Activated T-helper 17 cell treated with anti-CD3 and anti-CD28 coated beads, Interleukin-2, amount 50 U/mL, for 72 hours (primary cell): ENCODE measurements at regions not wholly inside any gene's neighbourhood (a gene's known extent, or its start where the extent isn't known, plus 50 kb on each side); places are given as distances from the start of the nearest gene placed in this dataset.

Source experiments
- ATAC-seq: fragments of 150-1000 bp; cut with Tn5 transposase; replicated peaks from 2 replicates; pipeline ENCODE4 v1.10.0; 2021; ENCODE audit warnings: mild to moderate bottlenecking, moderate library complexity
- H3K27ac Mint-ChIP-seq: one replicate; pipeline ENCODE4 v1.8.0; 2022; ENCODE audit warnings: mixed read lengths
- H3K27me3 Mint-ChIP-seq: one replicate; pipeline ENCODE4 v1.8.0; 2022; ENCODE audit warnings: mixed read lengths
- H3K36me3 Mint-ChIP-seq: one replicate; pipeline ENCODE4 v1.8.0; 2022; ENCODE audit warnings: low read depth, mild to moderate bottlenecking, mixed read lengths
- H3K4me1 Mint-ChIP-seq: one replicate; pipeline ENCODE4 v1.8.0; 2022; ENCODE audit warnings: mixed read lengths
- H3K4me3 Mint-ChIP-seq: one replicate; pipeline ENCODE4 v1.8.0; 2022; ENCODE audit warnings: mild to moderate bottlenecking, mixed read lengths
- H3K9me3 Mint-ChIP-seq: one replicate; pipeline ENCODE4 v1.8.0; 2022; ENCODE audit warnings: mixed read lengths

DNA sequence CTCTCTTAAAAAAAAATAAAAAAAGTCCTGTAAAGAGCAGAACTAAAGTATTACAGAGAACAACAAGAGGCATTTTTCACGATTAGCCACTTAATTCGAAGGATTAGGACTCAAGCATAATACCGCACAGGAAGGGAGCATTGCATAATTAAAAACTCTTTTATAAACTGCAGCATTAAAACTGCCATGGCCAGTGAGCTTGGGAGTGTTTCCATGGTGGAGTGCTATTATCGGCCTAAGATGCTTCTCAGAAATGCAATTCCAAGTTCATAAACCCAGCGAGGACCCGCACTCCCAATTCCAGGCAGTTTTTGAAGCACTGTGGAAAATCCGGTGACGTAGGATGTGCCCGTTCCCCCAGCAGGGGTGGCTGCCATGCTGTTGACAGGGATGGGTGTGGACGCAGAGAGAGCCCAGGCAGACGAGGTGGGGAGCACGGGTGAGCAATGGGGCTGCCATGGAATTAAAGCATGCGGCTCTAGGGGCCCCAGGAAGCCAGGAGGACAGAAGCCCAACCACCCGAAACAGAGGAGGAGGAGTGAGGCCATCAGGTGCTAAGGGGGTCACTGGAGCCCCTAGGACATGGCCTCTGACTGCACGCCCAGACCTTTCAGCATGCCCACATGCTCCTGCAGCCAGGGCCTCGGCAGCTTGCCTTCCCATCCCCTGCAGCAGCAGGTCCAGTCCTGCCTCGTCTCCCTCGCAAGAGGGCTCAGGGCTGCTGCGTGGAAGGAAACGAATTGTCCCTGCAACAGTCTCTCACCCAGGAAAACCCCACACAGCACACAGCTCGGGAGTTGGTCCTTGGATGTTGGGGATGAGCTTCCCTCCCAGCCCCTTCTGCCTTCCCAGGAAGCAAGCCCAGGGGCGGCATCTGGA is 233.4 kb downstream of the NDUFA10 start:
- H3K27me3 Mint-ChIP-seq: no peaks in the 10 kb centered on the region
- H3K9me3 Mint-ChIP-seq: no peaks in the 10 kb centered on the region
- no peak overlapping the region for H3K27ac Mint-ChIP-seq

DNA sequence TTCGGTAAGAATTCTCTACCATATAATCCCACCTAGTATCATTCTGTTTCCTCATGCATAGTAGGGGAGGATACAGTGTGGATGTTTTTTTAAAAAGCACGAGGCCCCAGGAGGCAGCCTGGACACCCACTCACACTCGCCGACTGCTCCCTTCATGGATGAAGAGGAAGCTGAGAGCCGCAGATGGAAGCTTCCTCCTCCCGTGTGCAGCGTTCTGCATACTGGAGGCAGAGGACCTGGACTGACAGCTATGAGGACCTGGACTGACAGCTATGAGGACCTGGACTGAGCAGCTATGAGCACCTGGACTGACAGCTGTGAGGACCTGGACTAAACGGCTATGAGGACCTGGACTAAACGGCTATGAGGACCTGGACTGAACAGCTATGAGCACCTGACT is 234.4 kb downstream of the NDUFA10 start:
- H3K27me3 Mint-ChIP-seq: peaks cover 8% of the 10 kb centered on the region
- peaks cover 3% of the 10 kb centered on the region for H3K9me3 Mint-ChIP-seq
- no peak overlapping the region for H3K4me3 Mint-ChIP-seq
- H3K36me3 Mint-ChIP-seq: no peaks in the 10 kb centered on the region
- ATAC-seq: no peak
- no peak overlapping the region for H3K27ac Mint-ChIP-seq
- H3K4me1 Mint-ChIP-seq: no peaks in the 10 kb centered on the region

More for the DNA sequence above, 233.4 kb downstream of the NDUFA10 start:
- Mint-ChIP-seq H3K36me3 (no peaks in the 10 kb centered on the region), H3K4me1 (no peaks in the 10 kb centered on the region), H3K4me3 (no peak overlapping the region)
- ATAC-seq: no peak

DNA sequence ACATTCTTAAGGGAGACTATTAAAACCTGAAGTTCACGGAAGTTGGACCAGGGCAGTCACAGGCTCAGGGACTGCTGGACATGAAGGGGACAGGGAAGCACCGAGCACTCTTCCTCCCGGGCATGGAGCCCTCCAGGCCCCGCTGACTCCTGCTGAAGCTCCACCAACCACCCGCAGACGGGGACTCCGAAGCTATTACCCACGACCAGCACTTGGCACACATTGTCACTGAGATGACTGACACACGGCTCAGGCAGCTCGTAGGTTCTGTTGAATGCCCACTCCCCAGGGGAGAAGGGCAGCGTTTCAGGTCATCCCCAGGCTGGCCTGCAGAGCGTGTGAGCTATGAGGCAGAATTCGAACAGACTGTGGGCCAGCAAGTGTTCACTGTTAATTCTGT is 234.8 kb downstream of the NDUFA10 start:
- Mint-ChIP-seq H3K36me3 (no peaks in the 10 kb centered on the region), H3K4me3 (no peak overlapping the region), H3K4me1 (no peaks in the 10 kb centered on the region), H3K27me3 (peaks cover 9% of the 10 kb centered on the region), H3K9me3 (peaks cover 3% of the 10 kb centered on the region), H3K27ac (no peak overlapping the region)
- no peak for ATAC-seq

DNA sequence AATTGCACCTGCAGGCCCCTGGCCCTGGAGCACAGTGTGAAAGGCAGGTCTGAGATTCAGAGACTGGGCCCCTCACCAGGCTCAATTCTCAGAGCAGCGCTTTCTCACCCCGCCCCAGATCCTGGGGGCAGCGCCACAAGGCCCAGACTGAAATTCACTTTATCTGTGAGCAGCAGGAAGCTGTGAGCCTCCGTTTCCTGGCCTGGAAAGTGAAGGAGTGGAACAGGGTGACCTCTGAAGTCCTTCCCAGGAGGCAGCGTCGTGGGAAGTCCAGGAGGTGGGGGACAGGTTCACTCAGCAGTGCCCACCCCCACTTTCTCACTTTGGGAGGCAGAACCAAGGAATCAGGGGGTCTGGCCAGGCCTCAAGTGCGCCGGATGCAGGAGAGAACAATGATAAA is 235.4 kb downstream of the NDUFA10 start:
- Mint-ChIP-seq H3K27me3 (peaks cover 14% of the 10 kb centered on the region), H3K36me3 (no peaks in the 10 kb centered on the region), H3K9me3 (peaks cover 9% of the 10 kb centered on the region), H3K27ac (no peak overlapping the region), H3K4me3 (no peak overlapping the region), H3K4me1 (no peaks in the 10 kb centered on the region)
- ATAC-seq: no peak

DNA sequence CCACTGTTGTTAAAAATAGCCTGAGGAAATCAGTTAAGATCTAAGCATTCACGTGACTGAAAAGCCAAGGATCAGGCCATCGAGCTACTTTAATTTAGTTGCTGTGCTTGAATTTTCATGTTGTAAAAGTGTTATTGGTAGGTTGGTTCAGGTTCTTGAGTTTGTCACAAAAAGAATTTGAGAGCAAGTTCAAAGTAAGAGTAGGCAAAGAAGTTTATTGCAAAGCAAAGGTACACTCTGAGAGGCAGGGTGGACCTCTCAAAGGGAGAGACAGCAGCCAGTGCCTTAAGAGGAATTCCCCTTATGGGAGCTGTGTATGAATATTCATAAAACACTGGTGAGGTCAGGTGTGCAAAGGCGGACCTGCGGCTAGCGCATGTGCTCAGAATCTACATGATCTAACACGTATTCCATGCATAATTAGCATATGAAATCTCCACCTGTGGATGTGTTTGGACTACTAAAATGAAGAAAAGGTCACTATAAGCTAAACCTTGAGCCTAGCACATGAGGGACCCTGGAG is 236.5 kb downstream of the NDUFA10 start:
- H3K4me1 Mint-ChIP-seq: no peaks in the 10 kb centered on the region
- no peak overlapping the region for H3K27ac Mint-ChIP-seq
- peaks cover 10% of the 10 kb centered on the region for H3K9me3 Mint-ChIP-seq
- H3K4me3 Mint-ChIP-seq: no peak overlapping the region
- no peak for ATAC-seq
- H3K27me3 Mint-ChIP-seq: peaks cover 15% of the 10 kb centered on the region
- no peaks in the 10 kb centered on the region for H3K36me3 Mint-ChIP-seq

DNA sequence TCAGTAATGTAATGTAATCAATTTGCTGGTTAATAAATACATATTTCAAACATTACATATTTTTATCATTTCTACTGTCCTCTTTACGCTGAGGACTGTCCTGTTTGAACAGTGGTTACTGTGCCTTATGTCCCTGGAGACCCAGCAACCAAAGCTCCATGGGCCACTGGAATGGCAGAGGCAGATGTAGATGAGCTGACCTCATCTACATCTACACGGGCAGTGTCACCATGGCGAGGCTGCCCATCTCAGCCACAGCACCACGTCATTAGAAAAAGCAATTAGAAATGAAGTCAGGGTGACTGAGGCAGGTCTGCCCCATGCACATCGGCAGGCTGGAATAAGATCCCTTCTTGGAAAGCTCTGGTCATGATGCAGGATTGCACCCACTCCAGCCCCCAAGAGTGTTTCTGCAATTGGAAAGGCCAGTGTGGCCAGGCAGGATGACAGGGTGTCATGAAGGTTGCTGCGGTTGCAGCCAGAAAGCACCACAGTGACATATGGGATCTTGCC is 237.5 kb downstream of the NDUFA10 start:
- H3K27me3 Mint-ChIP-seq: peaks cover 15% of the 10 kb centered on the region
- peaks cover 10% of the 10 kb centered on the region for H3K9me3 Mint-ChIP-seq
- H3K4me1 Mint-ChIP-seq: no peaks in the 10 kb centered on the region
- no peak overlapping the region for H3K4me3 Mint-ChIP-seq
- ATAC-seq: no peak
- no peaks in the 10 kb centered on the region for H3K36me3 Mint-ChIP-seq
- H3K27ac Mint-ChIP-seq: no peak overlapping the region

DNA sequence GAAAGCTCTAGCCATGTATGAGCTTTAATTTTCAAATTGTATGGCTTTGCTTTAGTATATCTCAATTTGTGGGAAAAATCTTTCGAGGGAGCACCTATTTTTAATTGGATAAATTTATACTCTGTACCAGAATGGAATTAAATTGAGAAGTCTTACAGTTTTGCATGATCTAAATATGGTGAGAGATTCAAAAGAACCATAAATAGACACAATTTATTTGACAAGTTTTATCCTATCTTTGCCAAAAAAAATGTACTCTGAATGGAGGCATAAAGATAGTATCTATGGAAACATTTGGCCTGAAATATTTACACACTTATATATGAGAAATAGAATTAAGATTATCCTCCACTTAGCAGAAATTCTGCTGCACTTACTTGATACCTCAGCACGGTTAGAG is 238.4 kb downstream of the NDUFA10 start:
- peaks cover 10% of the 10 kb centered on the region for H3K9me3 Mint-ChIP-seq
- peaks cover 15% of the 10 kb centered on the region for H3K27me3 Mint-ChIP-seq
- no peak overlapping the region for H3K4me3 Mint-ChIP-seq
- H3K36me3 Mint-ChIP-seq: no peaks in the 10 kb centered on the region
- no peaks in the 10 kb centered on the region for H3K4me1 Mint-ChIP-seq
- H3K27ac Mint-ChIP-seq: no peak overlapping the region
- ATAC-seq: no peak

DNA sequence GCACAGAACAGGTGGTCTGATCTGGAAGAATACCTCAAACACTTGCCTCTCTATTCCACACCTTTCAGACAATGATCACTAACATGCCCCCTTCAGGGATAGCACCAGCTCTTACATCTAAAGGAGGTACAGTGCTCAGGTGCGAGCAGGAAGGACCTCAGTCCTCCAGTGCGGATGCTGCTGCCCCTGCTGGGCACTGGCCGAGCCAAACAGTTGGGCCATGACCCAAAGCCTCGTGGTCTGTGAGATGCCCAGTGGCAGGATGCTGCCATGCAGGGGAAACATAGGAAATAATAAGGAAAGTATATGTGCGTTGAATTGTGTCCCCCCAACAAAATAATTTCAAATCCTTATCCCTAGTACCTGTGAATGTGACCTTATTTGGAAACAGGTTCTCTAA is 243.7 kb downstream of the NDUFA10 start:
- no peak overlapping the region for H3K4me3 Mint-ChIP-seq
- peaks cover 22% of the 10 kb centered on the region for H3K27me3 Mint-ChIP-seq
- no peak for ATAC-seq
- peaks cover 10% of the 10 kb centered on the region for H3K9me3 Mint-ChIP-seq
- H3K36me3 Mint-ChIP-seq: no peaks in the 10 kb centered on the region
- H3K4me1 Mint-ChIP-seq: no peaks in the 10 kb centered on the region
- no peak overlapping the region for H3K27ac Mint-ChIP-seq

DNA sequence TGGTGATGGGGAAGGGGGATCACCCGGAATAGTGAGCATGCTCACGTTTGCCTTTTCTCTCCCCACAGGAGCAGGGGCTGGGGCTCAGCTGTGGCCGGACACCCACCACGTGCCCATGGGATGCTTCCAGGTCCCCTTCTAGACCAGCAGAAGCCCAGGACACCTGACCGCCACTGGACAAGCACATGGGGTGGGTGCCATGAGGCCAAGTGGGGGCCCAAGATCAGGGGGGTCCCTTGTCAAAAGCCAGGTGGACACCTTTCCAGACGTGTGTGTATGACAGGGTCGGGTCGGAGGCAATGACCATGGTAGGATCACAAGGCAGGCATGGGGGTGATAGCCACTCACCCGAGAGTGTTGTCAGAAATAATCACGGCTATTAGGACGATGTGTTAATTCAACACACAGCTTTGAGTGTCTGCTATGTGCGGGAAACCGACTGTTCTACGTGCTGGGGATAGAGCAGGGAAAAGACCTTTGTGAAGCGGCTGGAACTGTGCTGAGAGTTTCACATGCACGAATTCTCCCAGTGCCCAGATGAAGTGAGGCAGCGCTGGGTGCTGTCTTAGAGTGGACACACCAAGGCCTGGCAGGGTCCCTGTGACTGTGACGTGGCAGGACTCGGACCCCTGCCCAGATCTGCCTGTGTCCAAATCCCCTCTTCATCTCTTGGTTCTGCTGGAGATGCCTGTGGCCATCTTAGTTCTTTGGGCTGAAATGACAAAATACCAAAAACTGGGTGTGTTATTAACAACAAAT is 244.7 kb downstream of the NDUFA10 start:
- ATAC-seq: no peak
- H3K36me3 Mint-ChIP-seq: no peaks in the 10 kb centered on the region
- no peaks in the 10 kb centered on the region for H3K4me1 Mint-ChIP-seq
- H3K27me3 Mint-ChIP-seq: peaks cover 17% of the 10 kb centered on the region
- H3K4me3 Mint-ChIP-seq: no peak overlapping the region
- no peak overlapping the region for H3K27ac Mint-ChIP-seq
- peaks cover 6% of the 10 kb centered on the region for H3K9me3 Mint-ChIP-seq

DNA sequence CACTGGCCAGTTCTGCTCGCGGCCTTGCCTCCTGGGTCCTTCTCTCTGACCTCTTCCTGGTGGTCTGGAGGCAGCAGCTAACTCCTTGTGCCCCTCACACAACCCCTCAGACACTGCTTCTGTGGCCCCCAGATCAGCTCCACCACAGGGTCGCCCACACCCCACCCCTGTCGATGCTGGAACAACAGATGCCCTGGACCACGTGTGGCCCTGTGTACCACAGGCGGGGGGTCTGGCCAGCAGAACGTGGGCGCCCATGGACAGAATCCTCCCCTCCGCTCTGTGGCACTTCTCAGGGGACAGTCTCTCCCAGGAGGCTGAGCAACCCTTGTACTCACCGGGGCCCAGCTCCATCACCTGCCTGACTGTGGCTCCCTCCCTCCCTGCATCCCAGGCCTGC is 245.6 kb downstream of the NDUFA10 start:
- Mint-ChIP-seq H3K4me1 (no peaks in the 10 kb centered on the region), H3K4me3 (no peak overlapping the region), H3K27me3 (peaks cover 15% of the 10 kb centered on the region), H3K36me3 (no peaks in the 10 kb centered on the region), H3K9me3 (no peaks in the 10 kb centered on the region), H3K27ac (no peak overlapping the region)
- no peak for ATAC-seq

DNA sequence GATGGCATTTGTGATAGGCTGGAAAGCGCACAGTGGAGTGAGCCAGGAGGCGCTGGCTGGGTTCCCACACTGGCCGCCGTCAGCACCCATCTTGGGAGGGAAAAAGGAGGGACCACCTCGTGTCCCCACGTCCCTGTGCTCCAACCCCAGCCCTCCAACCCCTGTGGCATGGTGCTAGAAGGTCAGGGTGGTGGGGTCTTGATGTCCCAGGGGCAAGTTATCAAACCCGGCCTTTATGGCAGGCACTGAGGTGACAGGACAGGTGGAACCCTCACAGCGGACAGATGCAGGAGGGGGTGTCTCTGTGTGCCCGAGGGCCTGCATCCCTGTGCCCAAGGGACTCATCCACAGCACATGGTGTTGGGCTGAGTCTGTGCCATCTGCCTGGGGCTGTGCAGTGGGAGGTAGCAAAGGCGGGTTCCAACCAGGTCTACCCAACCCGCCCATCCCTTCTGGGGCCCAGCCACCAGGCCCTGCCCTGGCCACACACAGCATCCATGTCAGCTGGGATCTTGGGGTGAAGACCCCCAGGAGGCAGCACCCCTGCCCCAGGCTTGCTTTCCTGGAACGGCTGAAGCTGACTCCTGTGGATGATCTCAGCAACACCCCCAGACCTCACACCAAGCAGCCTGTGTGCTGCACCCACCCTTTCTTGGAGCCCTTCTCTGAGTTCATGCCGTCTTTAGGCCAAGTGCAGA is 246.1 kb downstream of the NDUFA10 start:
- no peaks in the 10 kb centered on the region for H3K4me1 Mint-ChIP-seq
- H3K9me3 Mint-ChIP-seq: no peaks in the 10 kb centered on the region
- H3K27me3 Mint-ChIP-seq: peaks cover 17% of the 10 kb centered on the region
- no peaks in the 10 kb centered on the region for H3K36me3 Mint-ChIP-seq
- H3K27ac Mint-ChIP-seq: no peak overlapping the region
- ATAC-seq: no peak
- H3K4me3 Mint-ChIP-seq: no peak overlapping the region

DNA sequence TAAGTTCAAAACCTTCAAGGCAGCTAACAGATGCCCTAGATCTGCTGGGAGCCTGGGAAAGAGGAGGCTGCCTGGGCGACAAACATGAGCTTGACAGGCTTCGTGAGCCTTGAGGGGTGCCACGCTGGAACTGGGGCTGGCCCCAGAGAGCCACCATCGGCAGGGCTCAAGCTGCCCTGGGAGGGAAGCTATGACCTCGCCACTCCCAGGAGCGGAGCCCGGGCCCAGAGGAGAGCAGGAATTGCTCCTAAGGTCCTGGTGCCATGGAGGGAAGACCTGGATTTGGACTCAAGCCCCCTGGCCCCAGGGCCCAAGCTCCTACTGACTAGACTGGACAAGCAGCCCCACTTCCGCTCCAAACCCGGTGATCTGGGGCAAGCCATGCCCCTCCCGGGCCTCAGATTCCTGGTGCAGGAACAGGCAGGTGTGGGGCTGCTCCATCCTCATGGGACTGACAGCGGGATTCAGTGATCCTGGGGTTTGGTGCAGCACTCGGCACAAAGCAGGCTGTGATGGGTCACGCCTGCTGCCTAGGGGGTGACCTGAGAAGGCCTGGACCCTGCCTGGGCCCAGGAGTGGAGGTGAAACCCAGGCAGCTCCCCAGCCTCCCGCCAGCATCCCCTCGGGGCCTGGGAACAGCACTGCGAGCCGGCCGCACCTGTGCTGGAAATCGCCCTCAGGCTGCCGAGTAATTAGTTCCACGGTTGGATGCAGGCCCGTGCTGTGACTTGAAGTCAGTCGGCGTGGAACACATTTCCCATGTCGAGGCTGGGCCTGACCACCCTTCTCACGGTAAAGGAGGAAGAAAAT is 246.9 kb downstream of the NDUFA10 start:
- Mint-ChIP-seq H3K27me3 (peaks cover 17% of the 10 kb centered on the region), H3K36me3 (no peaks in the 10 kb centered on the region), H3K9me3 (no peaks in the 10 kb centered on the region), H3K4me3 (no peak overlapping the region), H3K27ac (no peak overlapping the region), H3K4me1 (no peaks in the 10 kb centered on the region)
- no peak for ATAC-seq

DNA sequence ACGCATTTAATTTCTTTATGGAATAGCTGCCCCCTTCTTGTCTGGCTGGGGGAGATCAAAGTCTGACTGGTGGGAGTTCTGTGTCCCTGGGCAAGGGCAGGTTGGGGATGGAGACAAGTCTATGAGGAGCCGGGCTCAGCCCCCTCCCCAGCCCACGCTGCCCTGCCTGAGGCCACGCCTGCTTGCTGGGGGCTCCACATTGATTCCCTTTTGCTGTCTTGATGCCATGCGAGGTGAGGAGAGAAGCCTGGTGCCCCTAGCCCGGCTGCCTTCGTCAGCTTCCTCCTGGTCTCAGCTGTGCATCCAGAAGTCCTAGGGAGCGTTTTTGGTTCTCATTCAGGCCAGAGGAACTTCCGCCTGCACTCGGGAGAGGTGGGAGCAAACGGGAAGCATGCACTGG is 247.9 kb downstream of the NDUFA10 start:
- Mint-ChIP-seq H3K4me3 (no peak overlapping the region), H3K27me3 (peaks cover 17% of the 10 kb centered on the region), H3K27ac (no peak overlapping the region), H3K4me1 (no peaks in the 10 kb centered on the region), H3K9me3 (no peaks in the 10 kb centered on the region), H3K36me3 (no peaks in the 10 kb centered on the region)
- no peak for ATAC-seq
